Left colon (tissue), 2 donors: ENCODE measurements at regions not wholly inside any gene's neighbourhood (a gene's known extent, or its start where the extent isn't known, plus 50 kb on each side); places are given as distances from the start of the nearest gene placed in this dataset.

Source experiments
- ATAC-seq: fragments of 200-7000 bp; cut with Tn5 transposase; one replicate; pipeline ENCODE4 v1.9.1; 2020; ENCODE audit warnings: mild to moderate bottlenecking, moderate library complexity
- DNase-seq, 2 donors: peaks; one replicate each; pipeline ENCODE4 v3.0.0-alpha.2; 2020
- intact Hi-C, 2 donors: fragments of 100-400 bp; cut with DNase I in 1 of 2; cut with micrococcal nuclease in 1 of 2; formaldehyde crosslinking; loops; one replicate each; pipeline versions ENCODE4 v1.11.2 to v1.14.0; 2022; cut with DNase I, micrococcal nuclease
- donor health status: DM: no; HTN: no; CAD: no.
- donor health status: DM: yes; HTN: yes; CAD: no.

GRCh38 chr3:193932136-193932535 is 203.8 kb upstream of the HES1 start:
- ATAC-seq = no peak
- DNase-seq = no peak
- intact Hi-C loops = no loop called here

DNA sequence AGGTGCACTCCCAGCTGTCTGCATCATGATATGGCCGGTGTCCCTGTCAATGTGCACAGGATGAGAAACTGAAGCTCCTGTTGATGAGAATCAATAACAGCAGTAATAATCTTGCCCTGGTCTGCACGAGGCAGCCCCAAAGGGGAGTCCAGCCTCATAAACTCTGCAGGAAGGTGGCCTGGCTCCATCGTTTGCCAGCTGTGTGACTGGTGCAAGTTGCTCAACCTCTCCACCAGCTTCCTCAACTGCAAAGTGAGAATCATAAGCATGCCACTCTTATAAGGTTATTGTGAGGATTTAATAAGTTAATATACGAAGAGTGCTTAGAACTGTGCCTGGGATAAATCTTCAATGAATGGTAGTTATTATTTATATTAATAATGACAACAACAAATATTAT is 203.4 kb upstream of the HES1 start:
- no peak for DNase-seq
- ATAC-seq = no peak
- intact Hi-C loops = no loop called here

DNA sequence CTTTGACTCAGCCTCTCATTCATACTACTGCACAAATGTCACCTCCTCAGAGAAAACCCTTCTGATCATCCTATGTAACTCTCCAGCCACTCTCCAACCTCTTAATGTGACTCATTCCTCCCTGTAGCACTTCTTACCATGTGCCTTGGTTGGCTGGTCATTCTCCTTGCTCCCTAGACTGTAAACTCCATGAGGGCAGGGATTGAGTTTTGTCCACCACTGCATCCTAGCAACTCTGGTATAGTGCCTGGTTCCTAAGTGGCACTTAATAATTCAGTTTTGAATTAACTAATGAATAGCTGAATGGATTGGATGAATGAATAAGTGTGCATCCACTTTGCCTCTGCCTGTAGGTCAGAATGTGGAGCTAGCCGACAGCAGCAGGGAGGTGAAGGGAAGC is 202.5 kb upstream of the HES1 start:
- intact Hi-C loops = no loop called here
- DNase-seq = no peak
- no peak for ATAC-seq

GRCh38 chr3:193935916-193936315 is 200.0 kb upstream of the HES1 start:
- intact Hi-C loops = no loop called here
- DNase-seq (no peak), ATAC-seq (no peak)

- intact Hi-C loops = no loop called here
Measured at GRCh38 chr3:193938613-193939012, 197.3 kb upstream of the HES1 start.

DNA sequence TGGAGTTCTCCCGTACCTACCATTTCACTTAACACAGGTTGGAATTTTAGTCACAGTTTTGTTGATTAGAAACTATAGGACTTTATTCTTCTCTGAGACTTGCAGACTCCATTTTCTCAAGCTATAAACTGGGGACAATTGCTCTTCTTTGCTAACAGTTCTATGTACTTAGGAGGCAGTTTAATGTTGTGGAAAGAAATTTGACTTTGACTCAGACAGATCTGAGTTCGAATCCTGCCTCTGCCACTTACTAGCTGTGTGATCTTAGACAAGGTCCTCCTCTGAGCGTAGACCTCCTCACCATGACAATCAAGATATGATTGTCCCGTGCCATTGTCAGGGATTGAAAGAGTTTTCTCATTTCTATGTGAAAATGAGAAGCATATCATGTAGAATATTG is 196.4 kb upstream of the HES1 start:
- no peak for DNase-seq
- ATAC-seq = no peak
- intact Hi-C loops = no loop called here

More at GRCh38 chr3:193938613-193939012, 197.3 kb upstream of the HES1 start:
- DNase-seq = no peak
- ATAC-seq = peak; percentile 48

- DNase-seq = no peak
- intact Hi-C loops = no loop called here
- ATAC-seq = no peak
Measured at GRCh38 chr3:193940526-193940925, 195.4 kb upstream of the HES1 start.

- no peak for ATAC-seq
- DNase-seq = no peak
- intact Hi-C loops = no loop called here
Measured at GRCh38 chr3:193941486-193941885, 194.5 kb upstream of the HES1 start.

GRCh38 chr3:193942516-193943055 is 193.4 kb upstream of the HES1 start:
- no peak for DNase-seq
- ATAC-seq = no peak
- intact Hi-C loops = no loop called here

DNA sequence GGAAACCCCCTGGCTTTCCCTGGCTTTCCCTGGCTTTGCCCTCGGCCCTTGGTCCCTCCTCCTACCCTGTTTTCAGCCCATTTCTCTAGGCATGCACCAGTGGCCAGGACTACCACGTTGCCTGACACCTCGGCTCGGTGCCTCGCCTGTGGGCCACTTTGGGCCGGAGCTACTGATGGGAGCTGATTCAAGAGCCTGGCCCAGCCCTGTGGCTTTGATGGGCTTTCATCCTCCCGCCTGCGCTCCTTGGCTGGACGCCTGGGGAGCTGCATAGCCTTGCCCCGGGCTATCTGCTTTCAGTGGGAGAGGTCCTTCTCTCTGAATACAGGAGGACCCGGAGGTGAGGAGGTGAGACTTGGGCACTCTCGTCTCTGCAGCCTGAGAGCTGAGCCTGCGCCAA is 192.7 kb upstream of the HES1 start:
- DNase-seq (peak in 1 of 2 donors; percentile 29), ATAC-seq (peak; percentile 52)
- intact Hi-C loops = no loop called here

DNA sequence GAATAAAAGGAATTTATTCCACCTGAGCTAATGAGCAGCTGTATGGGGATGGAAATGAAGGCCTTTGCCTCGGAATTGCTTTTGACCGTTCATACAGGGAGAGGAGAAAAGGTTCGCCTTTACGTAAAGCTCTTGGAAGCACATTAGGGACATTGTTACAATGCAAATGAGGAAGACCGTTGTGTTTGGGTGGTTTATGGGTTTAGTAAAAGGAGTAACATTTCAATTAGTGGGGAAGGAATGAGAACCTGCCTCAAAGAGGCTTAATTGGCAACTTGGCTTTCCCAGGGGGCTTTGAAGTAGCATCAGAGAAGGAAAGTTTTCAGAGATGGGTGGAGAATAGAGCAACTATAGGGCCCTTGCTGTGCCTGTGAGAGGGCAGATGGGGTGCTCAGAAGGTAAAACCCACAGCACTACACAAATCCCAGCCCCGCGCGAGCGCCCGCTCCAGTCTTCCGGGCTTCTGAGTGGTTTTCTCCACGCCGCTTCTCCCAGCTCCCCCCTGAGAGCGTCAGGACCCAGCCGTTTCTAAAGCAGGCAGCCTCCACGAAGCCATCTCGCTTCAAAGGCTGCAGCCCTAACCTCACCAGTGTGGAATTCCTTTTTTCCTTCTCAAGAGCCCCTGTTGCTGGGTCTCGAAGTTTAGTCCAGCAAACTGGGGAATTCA is 192.0 kb upstream of the HES1 start:
- intact Hi-C loops = no loop called here
- DNase-seq = no peak
- no peak for ATAC-seq

DNA sequence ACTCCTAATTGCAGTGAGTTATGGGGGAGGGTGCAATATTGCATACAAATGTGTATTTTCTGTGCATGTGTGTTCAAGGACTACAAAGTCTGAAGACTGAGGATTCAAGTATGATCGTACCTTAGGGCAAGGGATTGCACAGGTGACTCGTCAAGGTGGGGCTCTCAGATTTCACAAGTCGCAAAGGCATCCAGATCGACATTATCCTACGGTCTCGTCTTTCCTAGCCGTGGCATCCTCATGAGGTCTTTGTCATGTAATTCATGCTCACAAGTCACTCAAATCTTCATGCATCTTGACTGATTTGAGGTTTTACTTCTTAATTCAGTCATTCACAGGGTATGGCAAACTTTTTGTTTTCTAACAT is 191.4 kb upstream of the HES1 start:
- no peak for DNase-seq
- intact Hi-C loops = no loop called here
- no peak for ATAC-seq

DNA sequence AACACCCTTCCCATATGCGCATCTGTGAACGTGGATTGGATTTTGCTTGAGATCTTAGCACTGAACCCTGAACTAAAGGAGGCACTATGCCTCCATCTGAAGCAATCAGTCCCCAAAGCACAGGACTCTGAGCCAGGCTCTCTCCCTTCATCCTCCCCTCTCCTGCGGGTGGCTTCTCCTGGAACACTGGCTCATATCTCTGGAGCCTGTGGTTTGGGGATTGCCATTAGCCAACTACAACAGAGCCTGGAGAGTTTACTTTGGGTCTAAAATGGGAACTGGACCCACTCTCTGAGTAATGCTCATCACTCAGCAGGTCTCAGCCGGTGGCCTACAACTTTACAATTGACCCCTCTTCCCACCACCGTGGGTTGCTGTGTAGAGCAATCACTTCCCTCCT is 190.8 kb upstream of the HES1 start:
- no peak for DNase-seq
- intact Hi-C loops = no loop called here

GRCh38 chr3:193946945-193947344 is 189.0 kb upstream of the HES1 start:
- ATAC-seq (peak; percentile 72), DNase-seq (no peak)
- intact Hi-C loops = no loop called here

More for the DNA sequence above, 190.8 kb upstream of the HES1 start:
- no peak for ATAC-seq

GRCh38 chr3:193947596-193947995 is 188.4 kb upstream of the HES1 start:
- DNase-seq (no peak), ATAC-seq (no peak)
- intact Hi-C loops = no loop called here

- intact Hi-C loops = no loop called here
- DNase-seq (no peak), ATAC-seq (no peak)
Measured at GRCh38 chr3:193948459-193948858, 187.5 kb upstream of the HES1 start.

GRCh38 chr3:193951859-193952258 is 184.1 kb upstream of the HES1 start:
- intact Hi-C loops = no loop called here
- DNase-seq = no peak
- no peak for ATAC-seq

DNA sequence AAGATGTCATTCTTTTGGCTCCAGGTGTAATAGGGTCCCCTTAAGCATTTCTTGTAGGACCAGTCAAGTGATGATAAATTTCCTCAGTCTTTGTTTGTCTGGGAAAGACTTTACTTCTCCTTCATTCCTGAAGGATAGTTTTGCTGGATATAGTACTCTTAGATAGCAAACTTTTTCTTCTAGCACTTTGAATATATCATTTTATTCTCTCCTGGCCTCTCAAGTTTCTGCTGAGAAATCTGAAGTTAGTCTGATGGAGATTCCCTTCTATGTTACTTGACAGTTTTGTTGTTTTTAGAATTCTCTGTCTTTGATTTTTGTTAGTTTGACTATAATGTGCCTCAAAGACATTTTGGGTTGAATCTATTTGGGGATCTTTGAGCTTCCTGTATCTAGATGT is 181.2 kb upstream of the HES1 start:
- ATAC-seq = no peak
- intact Hi-C loops = no loop called here

GRCh38 chr3:193955719-193956118 is 180.2 kb upstream of the HES1 start:
- ATAC-seq = no peak
- intact Hi-C loops = no loop called here
- DNase-seq = no peak

More for the DNA sequence above, 181.2 kb upstream of the HES1 start:
- no peak for DNase-seq

DNA sequence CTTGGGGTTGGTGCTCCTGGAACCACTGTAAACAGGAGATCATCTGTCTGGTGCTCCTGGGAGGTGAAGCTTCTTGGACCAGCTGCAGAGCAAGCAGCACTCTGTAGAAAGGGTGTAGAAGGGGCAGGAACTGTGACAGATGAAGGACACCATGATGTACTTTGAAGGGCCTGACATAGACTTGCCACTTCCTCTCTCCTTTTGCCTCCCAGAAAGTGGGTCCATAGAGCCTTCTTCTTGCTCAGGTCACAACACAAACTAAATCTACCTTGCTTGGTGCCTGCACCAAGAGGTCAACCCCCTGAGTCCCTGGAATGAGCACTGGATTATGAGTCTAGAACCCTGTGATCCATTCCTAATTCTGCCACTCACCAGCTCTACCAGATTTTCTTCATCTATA is 176.1 kb upstream of the HES1 start:
- intact Hi-C loops = no loop called here
- no peak for ATAC-seq
- DNase-seq = no peak
